ENCODE measurements at regions not wholly inside any gene's neighbourhood (a gene's known extent, or its start where the extent isn't known, plus 50 kb on each side); places are given as distances from the start of the nearest gene placed in this dataset.
"Not testable (repeated sequence)": the region's sequence is repeated elsewhere in the genome, so short reads cannot be mapped to it uniquely, and the experiment has no call there.

GRCh38 chr7:131683536-131684125, 127.2 kb upstream of the PODXL start:
- no peaks in the 10 kb centered on the region for H3K9me2 ChIP-seq (replicated peaks; ENCODE audit: low read length)
- H3K4me3 ChIP-seq (ENCODE audit: low read length), result no peak overlapping the region
- DNase-seq (no peak), ATAC-seq (no peak)
- H3K4me1 ChIP-seq (ENCODE audit: insufficient read depth, low read length), result no peaks in the 10 kb centered on the region
- no peaks in the 10 kb centered on the region for H4K20me1 ChIP-seq (ENCODE audit: low read length)
- no peak overlapping the region for H3K4me2 ChIP-seq (ENCODE audit: low read length)
- H3K27me3 ChIP-seq (ENCODE audit: low read length), result peaks cover 45% of the 10 kb centered on the region
- no peak for TF ChIP-seq EZH2 (IDR thresholded peaks at IDR 0.05; ENCODE audit: low read length, unreplicated experiment)
- TF ChIP-seq EZH2phosphoT487 (IDR thresholded peaks at IDR 0.05; ENCODE audit: borderline replicate concordance, low read length), result no peak
- TF ChIP-seq, protein P1, sequence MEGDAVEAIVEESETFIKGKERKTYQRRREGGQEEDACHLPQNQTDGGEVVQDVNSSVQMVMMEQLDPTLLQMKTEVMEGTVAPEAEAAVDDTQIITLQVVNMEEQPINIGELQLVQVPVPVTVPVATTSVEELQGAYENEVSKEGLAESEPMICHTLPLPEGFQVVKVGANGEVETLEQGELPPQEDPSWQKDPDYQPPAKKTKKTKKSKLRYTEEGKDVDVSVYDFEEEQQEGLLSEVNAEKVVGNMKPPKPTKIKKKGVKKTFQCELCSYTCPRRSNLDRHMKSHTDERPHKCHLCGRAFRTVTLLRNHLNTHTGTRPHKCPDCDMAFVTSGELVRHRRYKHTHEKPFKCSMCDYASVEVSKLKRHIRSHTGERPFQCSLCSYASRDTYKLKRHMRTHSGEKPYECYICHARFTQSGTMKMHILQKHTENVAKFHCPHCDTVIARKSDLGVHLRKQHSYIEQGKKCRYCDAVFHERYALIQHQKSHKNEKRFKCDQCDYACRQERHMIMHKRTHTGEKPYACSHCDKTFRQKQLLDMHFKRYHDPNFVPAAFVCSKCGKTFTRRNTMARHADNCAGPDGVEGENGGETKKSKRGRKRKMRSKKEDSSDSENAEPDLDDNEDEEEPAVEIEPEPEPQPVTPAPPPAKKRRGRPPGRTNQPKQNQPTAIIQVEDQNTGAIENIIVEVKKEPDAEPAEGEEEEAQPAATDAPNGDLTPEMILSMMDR (conservative IDR thresholded peaks at IDR 0.05; ENCODE audit: low read depth, low read length), result no peak
- ChIA-PET CTCF (no interaction called here), POLR2A (ENCODE audit: unreplicated experiment) (no interaction called here)
- H3K79me2 ChIP-seq (ENCODE audit: low read length), result no peaks in the 10 kb centered on the region
- BruUV-seq (replicated peaks), result no TSS peak
- H2AFZ ChIP-seq (ENCODE audit: low read length), result no peak overlapping the region
- intact Hi-C loops (cut with micrococcal nuclease), result loop anchor here (10.0 kb wide), 2 partner anchors 171 to 261 kb away; no protein-coding TSS in a partner anchor
- H3K36me3 ChIP-seq (ENCODE audit: low read depth, low read length), result no peaks in the 10 kb centered on the region
- H3F3A ChIP-seq (ENCODE audit: low read length, unreplicated experiment), result no peaks in the 10 kb centered on the region
- H3K27ac ChIP-seq (ENCODE audit: low read length), result no peak overlapping the region
- no peak overlapping the region for H3K9ac ChIP-seq (ENCODE audit: low read length)
- no peaks in the 10 kb centered on the region for H3K9me3 ChIP-seq (ENCODE audit: low read length)

GRCh38 chr7:131681961-131682360, 125.5 kb upstream of the PODXL start:
- BruUV-seq (replicated peaks), result no TSS peak
- no peaks in the 10 kb centered on the region for H3F3A ChIP-seq (ENCODE audit: low read length, unreplicated experiment)
- no peak overlapping the region for H3K9ac ChIP-seq (ENCODE audit: low read length)
- H3K36me3 ChIP-seq (ENCODE audit: low read depth, low read length), result no peaks in the 10 kb centered on the region
- TF ChIP-seq EZH2 (IDR thresholded peaks at IDR 0.05; ENCODE audit: low read length, unreplicated experiment), result no peak
- no peak for TF ChIP-seq EZH2phosphoT487 (IDR thresholded peaks at IDR 0.05; ENCODE audit: borderline replicate concordance, low read length)
- TF ChIP-seq, protein P1 (conservative IDR thresholded peaks at IDR 0.05; ENCODE audit: low read depth, low read length), result no peak
- no peaks in the 10 kb centered on the region for H3K4me1 ChIP-seq (ENCODE audit: insufficient read depth, low read length)
- ChIA-PET POLR2A (ENCODE audit: unreplicated experiment) (no interaction called here), CTCF (no interaction called here)
- H3K27ac ChIP-seq (ENCODE audit: low read length), result no peak overlapping the region
- no peaks in the 10 kb centered on the region for H3K79me2 ChIP-seq (ENCODE audit: low read length)
- intact Hi-C loops (cut with micrococcal nuclease), result loop anchor here (10.0 kb wide), 2 partner anchors 173 to 263 kb away; no protein-coding TSS in a partner anchor
- peaks cover 38% of the 10 kb centered on the region for H3K27me3 ChIP-seq (ENCODE audit: low read length)
- no peak overlapping the region for H3K4me2 ChIP-seq (ENCODE audit: low read length)
- no peak overlapping the region for H3K4me3 ChIP-seq (ENCODE audit: low read length)
- no peaks in the 10 kb centered on the region for H4K20me1 ChIP-seq (ENCODE audit: low read length)
- no peaks in the 10 kb centered on the region for H3K9me2 ChIP-seq (replicated peaks; ENCODE audit: low read length)
- H3K9me3 ChIP-seq (ENCODE audit: low read length), result no peaks in the 10 kb centered on the region
- H2AFZ ChIP-seq (ENCODE audit: low read length), result no peak overlapping the region
- ATAC-seq, result no peak
- no peak for DNase-seq

- H3K27ac ChIP-seq (ENCODE audit: low read length); H3F3A ChIP-seq (ENCODE audit: low read length, unreplicated experiment); H4K20me1 ChIP-seq (ENCODE audit: low read length); H3K36me3 ChIP-seq (ENCODE audit: low read depth, low read length); H3K4me2 ChIP-seq (ENCODE audit: low read length); ATAC-seq; H3K79me2 ChIP-seq (ENCODE audit: low read length); BruUV-seq (replicated peaks); POLR2A ChIA-PET (ENCODE audit: unreplicated experiment); H3K9me3 ChIP-seq (ENCODE audit: low read length); intact Hi-C loops (cut with micrococcal nuclease); H3K4me3 ChIP-seq (ENCODE audit: low read length); H3K9ac ChIP-seq (ENCODE audit: low read length); H2AFZ ChIP-seq (ENCODE audit: low read length); CTCF ChIA-PET; H3K4me1 ChIP-seq (ENCODE audit: insufficient read depth, low read length); H3K9me2 ChIP-seq (replicated peaks; ENCODE audit: low read length): not testable (repeated sequence)
- peaks cover 26% of the 10 kb centered on the region for H3K27me3 ChIP-seq (ENCODE audit: low read length)
- peak; percentile 31 for DNase-seq
Measured at GRCh38 chr7:131679071-131679470, 122.6 kb upstream of the PODXL start.

- H3K9me3 ChIP-seq (ENCODE audit: low read length); ATAC-seq; H3K4me2 ChIP-seq (ENCODE audit: low read length); H3K27ac ChIP-seq (ENCODE audit: low read length); H3K4me1 ChIP-seq (ENCODE audit: insufficient read depth, low read length); H3K36me3 ChIP-seq (ENCODE audit: low read depth, low read length); POLR2A ChIA-PET (ENCODE audit: unreplicated experiment); DNase-seq; H3K9me2 ChIP-seq (replicated peaks; ENCODE audit: low read length); H2AFZ ChIP-seq (ENCODE audit: low read length); H4K20me1 ChIP-seq (ENCODE audit: low read length); CTCF ChIA-PET; BruUV-seq (replicated peaks); intact Hi-C loops (cut with micrococcal nuclease); H3K9ac ChIP-seq (ENCODE audit: low read length); H3K4me3 ChIP-seq (ENCODE audit: low read length); H3K79me2 ChIP-seq (ENCODE audit: low read length); H3F3A ChIP-seq (ENCODE audit: low read length, unreplicated experiment): not testable (repeated sequence)
- H3K27me3 ChIP-seq (ENCODE audit: low read length), result peaks cover 31% of the 10 kb centered on the region
Measured at GRCh38 chr7:131676850-131677249, 120.4 kb upstream of the PODXL start.
